ENCODE measurements at regions not wholly inside any gene's neighbourhood (a gene's known extent, or its start where the extent isn't known, plus 50 kb on each side); places are given as distances from the start of the nearest gene placed in this dataset.

GRCh38 chr5:139741823-139742172, 53.8 kb upstream of the PSD2 start:
- peaks cover 19% of the 10 kb centered on the region for H3K4me1 ChIP-seq (ENCODE audit: insufficient read depth)

GRCh38 chr5:139742173-139742903, 53.3 kb upstream of the PSD2 start:
- no peak overlapping the region for H2AFZ ChIP-seq
- peaks cover 6% of the 10 kb centered on the region for H3K27me3 ChIP-seq
- 86% methylated on average over 14 of the region's 14 CpGs for WGBS (ENCODE audit: low lambda C conversion rate, missing lambda C conversion rate)
- no peaks in the 10 kb centered on the region for H3K9me3 ChIP-seq (ENCODE audit: low read depth)
- H3K4me1 ChIP-seq (ENCODE audit: insufficient read depth), result peaks cover 24% of the 10 kb centered on the region
- no peaks in the 10 kb centered on the region for H3K36me3 ChIP-seq (replicated peaks; ENCODE audit: insufficient read depth, low read depth)
- H3K9me2 ChIP-seq (replicated peaks; ENCODE audit: insufficient read depth), result no peaks in the 10 kb centered on the region
- no peak overlapping the region for H3K4me3 ChIP-seq
- no peaks in the 10 kb centered on the region for H3K79me2 ChIP-seq
- H3K4me2 ChIP-seq, result no peak overlapping the region
- H4K20me1 ChIP-seq (ENCODE audit: insufficient read depth, poor library complexity, severe bottlenecking), result no peaks in the 10 kb centered on the region
- TF ChIP-seq CTCF (IDR thresholded peaks at IDR 0.05; ENCODE audit: poor library complexity) (no peak), EZH2 (IDR thresholded peaks at IDR 0.05; ENCODE audit: borderline replicate concordance) (no peak), EZH2phosphoT487 (IDR thresholded peaks at IDR 0.05; ENCODE audit: low read depth, severe bottlenecking, unreplicated experiment) (no peak)
- H3K27ac ChIP-seq, result no peak overlapping the region
- peak; percentile 50 for DNase-seq (ENCODE audit: low spot score)

More at GRCh38 chr5:139741823-139742172, 53.8 kb upstream of the PSD2 start:
- DNase-seq (ENCODE audit: low spot score), result no peak
- Histone ChIP-seq H3K9me2 (replicated peaks; ENCODE audit: insufficient read depth) (no peaks in the 10 kb centered on the region), H2AFZ (no peak overlapping the region), H4K20me1 (ENCODE audit: insufficient read depth, poor library complexity, severe bottlenecking) (no peaks in the 10 kb centered on the region), H3K4me2 (no peak overlapping the region), H3K9me3 (ENCODE audit: low read depth) (no peaks in the 10 kb centered on the region), H3K79me2 (no peaks in the 10 kb centered on the region), H3K27me3 (peaks cover under 1% of the 10 kb centered on the region), H3K27ac (no peak overlapping the region), H3K4me3 (no peak overlapping the region), H3K36me3 (replicated peaks; ENCODE audit: insufficient read depth, low read depth) (no peaks in the 10 kb centered on the region)
- 80% methylated on average over 3 of the region's 3 CpGs for WGBS (ENCODE audit: low lambda C conversion rate, missing lambda C conversion rate)
- TF ChIP-seq EZH2phosphoT487 (IDR thresholded peaks at IDR 0.05; ENCODE audit: low read depth, severe bottlenecking, unreplicated experiment) (no peak), CTCF (IDR thresholded peaks at IDR 0.05; ENCODE audit: poor library complexity) (no peak), EZH2 (IDR thresholded peaks at IDR 0.05; ENCODE audit: borderline replicate concordance) (no peak)

- Histone ChIP-seq H3K4me2 (no peak overlapping the region), H4K20me1 (ENCODE audit: insufficient read depth, poor library complexity, severe bottlenecking) (no peaks in the 10 kb centered on the region), H3K27me3 (peaks cover 9% of the 10 kb centered on the region), H3K4me3 (no peak overlapping the region), H3K36me3 (replicated peaks; ENCODE audit: insufficient read depth, low read depth) (no peaks in the 10 kb centered on the region), H3K4me1 (ENCODE audit: insufficient read depth) (peaks cover 33% of the 10 kb centered on the region), H2AFZ (no peak overlapping the region), H3K9me3 (ENCODE audit: low read depth) (no peaks in the 10 kb centered on the region), H3K27ac (no peak overlapping the region), H3K79me2 (no peaks in the 10 kb centered on the region), H3K9me2 (replicated peaks; ENCODE audit: insufficient read depth) (no peaks in the 10 kb centered on the region)
- no peak for TF ChIP-seq EZH2 (IDR thresholded peaks at IDR 0.05; ENCODE audit: borderline replicate concordance)
- no peak for TF ChIP-seq EZH2phosphoT487 (IDR thresholded peaks at IDR 0.05; ENCODE audit: low read depth, severe bottlenecking, unreplicated experiment)
- TF ChIP-seq CTCF (IDR thresholded peaks at IDR 0.05; ENCODE audit: poor library complexity), result no peak
- no peak for DNase-seq (ENCODE audit: low spot score)
- WGBS (ENCODE audit: low lambda C conversion rate, missing lambda C conversion rate), result 86% methylated on average over 9 of the region's 9 CpGs
Measured at GRCh38 chr5:139743001-139743771, 52.4 kb upstream of the PSD2 start.
